ENCODE measurements at regions not wholly inside any gene's neighbourhood (a gene's known extent, or its start where the extent isn't known, plus 50 kb on each side); places are given as distances from the start of the nearest gene placed in this dataset.

GRCh38 chr16:66315210-66315825, 51.2 kb upstream of the CDH5 start:
- H3K27ac ChIP-seq = no peak overlapping the region
- intact Hi-C loops (cut with DNase I; ENCODE audit: low total_unique reads) = no loop called here

GRCh38 chr16:66311306-66311705, 55.2 kb upstream of the CDH5 start:
- intact Hi-C loops (cut with DNase I; ENCODE audit: low total_unique reads) = no loop called here
- TF ChIP-seq CTCF (IDR thresholded peaks at IDR 0.05) = no peak
- no peak for TF ChIP-seq POLR2A (IDR thresholded peaks at IDR 0.05)
- Histone ChIP-seq H3K27ac (no peak overlapping the region), H3K36me3 (no peaks in the 10 kb centered on the region), H3K27me3 (no peaks in the 10 kb centered on the region), H3K4me3 (no peak overlapping the region), H3K4me1 (no peaks in the 10 kb centered on the region), H3K9me3 (no peaks in the 10 kb centered on the region)
- DNase-seq = no peak

More at GRCh38 chr16:66315210-66315825, 51.2 kb upstream of the CDH5 start:
- DNase-seq = peak; percentile 55 to 58
- Histone ChIP-seq H3K4me3 (no peak overlapping the region), H3K4me1 (no peaks in the 10 kb centered on the region), H3K9me3 (no peaks in the 10 kb centered on the region), H3K27me3 (no peaks in the 10 kb centered on the region), H3K36me3 (no peaks in the 10 kb centered on the region)
- TF ChIP-seq CTCF (IDR thresholded peaks at IDR 0.05) (peak; percentile 82 to 89 (median 84)), POLR2A (IDR thresholded peaks at IDR 0.05) (no peak)

- TF ChIP-seq CTCF (IDR thresholded peaks at IDR 0.05) (no peak), POLR2A (IDR thresholded peaks at IDR 0.05) (no peak)
- no peak overlapping the region for H3K4me3 ChIP-seq
- DNase-seq = no peak
- H3K9me3 ChIP-seq = no peaks in the 10 kb centered on the region
- no peaks in the 10 kb centered on the region for H3K27me3 ChIP-seq
- no peaks in the 10 kb centered on the region for H3K36me3 ChIP-seq
- no peaks in the 10 kb centered on the region for H3K4me1 ChIP-seq
- H3K27ac ChIP-seq = no peak overlapping the region
- intact Hi-C loops (cut with DNase I; ENCODE audit: low total_unique reads) = no loop called here
Observed at GRCh38 chr16:66309215-66309807, 57.2 kb upstream of the CDH5 start.

GRCh38 chr16:66308096-66308495, 58.4 kb upstream of the CDH5 start:
- intact Hi-C loops (cut with DNase I; ENCODE audit: low total_unique reads) = no loop called here
- no peak overlapping the region for H3K27ac ChIP-seq
- H3K36me3 ChIP-seq = no peaks in the 10 kb centered on the region
- no peaks in the 10 kb centered on the region for H3K9me3 ChIP-seq
- no peaks in the 10 kb centered on the region for H3K4me1 ChIP-seq
- H3K4me3 ChIP-seq = no peak overlapping the region
- DNase-seq = no peak
- no peaks in the 10 kb centered on the region for H3K27me3 ChIP-seq
- TF ChIP-seq CTCF (IDR thresholded peaks at IDR 0.05) = no peak
- no peak for TF ChIP-seq POLR2A (IDR thresholded peaks at IDR 0.05)

- Histone ChIP-seq H3K9me3 (no peaks in the 10 kb centered on the region), H3K4me1 (no peaks in the 10 kb centered on the region), H3K36me3 (no peaks in the 10 kb centered on the region), H3K4me3 (no peak overlapping the region), H3K27ac (no peak overlapping the region), H3K27me3 (no peaks in the 10 kb centered on the region)
- intact Hi-C loops (cut with DNase I; ENCODE audit: low total_unique reads) = no loop called here
- no peak for DNase-seq
- TF ChIP-seq CTCF (IDR thresholded peaks at IDR 0.05) (no peak), POLR2A (IDR thresholded peaks at IDR 0.05) (no peak)
Observed at GRCh38 chr16:66306366-66307150, 59.9 kb upstream of the CDH5 start.

Measured in uterus (tissue), 3 donors.